ENCODE measurements at regions not wholly inside any gene's neighbourhood (a gene's known extent, or its start where the extent isn't known, plus 50 kb on each side); places are given as distances from the start of the nearest gene placed in this dataset.

DNA sequence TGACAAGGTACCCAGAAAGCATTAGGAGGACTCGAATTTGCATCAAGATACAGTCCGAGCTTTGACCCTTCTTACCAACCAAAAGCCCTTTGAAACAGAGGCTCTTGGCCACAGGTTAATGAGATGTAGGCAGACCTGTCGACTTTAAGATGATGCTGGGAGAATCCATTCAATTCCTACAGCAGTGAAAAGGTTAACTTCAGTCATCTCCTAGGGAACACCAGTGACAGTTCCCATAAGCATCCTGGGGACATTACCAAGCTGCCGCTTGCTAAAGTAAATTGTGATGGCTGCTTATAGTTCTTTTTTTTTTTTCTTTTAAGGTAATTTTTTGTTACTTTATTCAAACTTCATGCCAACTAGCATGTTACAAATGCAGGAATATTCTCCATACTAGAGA, 379.3 kb downstream of the SOX11 start:
- H3K4me2 ChIP-seq (ENCODE audit: low read depth, low read length, poor library complexity, severe bottlenecking), result peak overlapping the region; percentile 20
- H4K20me1 ChIP-seq (ENCODE audit: insufficient read depth, low read depth, low read length), result no peaks in the 10 kb centered on the region
- no peak overlapping the region for H2AFZ ChIP-seq (ENCODE audit: low read length)
- H3K79me2 ChIP-seq (ENCODE audit: low read length), result no peaks in the 10 kb centered on the region
- H3K9me2 ChIP-seq (replicated peaks; ENCODE audit: insufficient read depth, low read length), result no peaks in the 10 kb centered on the region
- H3K27me3 ChIP-seq (ENCODE audit: low read length), result no peaks in the 10 kb centered on the region
- H3K4me3 ChIP-seq (ENCODE audit: low read length), result no peak overlapping the region
- peaks cover 14% of the 10 kb centered on the region for H3K4me1 ChIP-seq (ENCODE audit: low read length)
- no peak overlapping the region for H3K9ac ChIP-seq (ENCODE audit: low read length)
- DNase-seq, result no peak
- no peak overlapping the region for H3K27ac ChIP-seq (ENCODE audit: low read length)
- no peaks in the 10 kb centered on the region for H3K9me3 ChIP-seq (ENCODE audit: low read length)
- H3K36me3 ChIP-seq (ENCODE audit: insufficient read depth, low read length), result no peaks in the 10 kb centered on the region

DNA sequence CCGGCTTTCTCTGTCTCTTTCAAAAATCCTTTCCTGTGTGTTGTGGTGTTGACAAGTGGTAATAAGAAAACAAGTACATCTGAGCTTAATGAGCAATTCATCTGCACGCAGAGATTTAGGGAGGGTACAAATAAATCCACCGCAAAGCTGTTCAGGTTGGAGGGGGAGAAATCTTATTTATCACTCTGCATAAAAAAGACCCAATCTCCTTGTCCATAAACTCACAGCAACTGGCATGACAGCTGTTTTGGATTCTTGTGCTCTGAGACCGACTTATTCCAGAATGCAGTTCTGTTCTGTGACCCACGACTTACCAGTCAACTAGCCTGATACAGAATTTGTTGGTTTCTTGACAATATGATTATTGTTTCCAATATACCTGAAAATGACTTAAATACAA, 380.1 kb downstream of the SOX11 start:
- no peaks in the 10 kb centered on the region for H4K20me1 ChIP-seq (ENCODE audit: insufficient read depth, low read depth, low read length)
- H3K27me3 ChIP-seq (ENCODE audit: low read length), result no peaks in the 10 kb centered on the region
- H2AFZ ChIP-seq (ENCODE audit: low read length), result no peak overlapping the region
- no peak overlapping the region for H3K4me2 ChIP-seq (ENCODE audit: low read depth, low read length, poor library complexity, severe bottlenecking)
- H3K27ac ChIP-seq (ENCODE audit: low read length), result no peak overlapping the region
- no peaks in the 10 kb centered on the region for H3K9me2 ChIP-seq (replicated peaks; ENCODE audit: insufficient read depth, low read length)
- DNase-seq, result no peak
- no peaks in the 10 kb centered on the region for H3K79me2 ChIP-seq (ENCODE audit: low read length)
- no peak overlapping the region for H3K4me3 ChIP-seq (ENCODE audit: low read length)
- H3K4me1 ChIP-seq (ENCODE audit: low read length), result peaks cover 14% of the 10 kb centered on the region
- H3K9ac ChIP-seq (ENCODE audit: low read length), result no peak overlapping the region
- H3K9me3 ChIP-seq (ENCODE audit: low read length), result no peaks in the 10 kb centered on the region
- H3K36me3 ChIP-seq (ENCODE audit: insufficient read depth, low read length), result no peaks in the 10 kb centered on the region

DNA sequence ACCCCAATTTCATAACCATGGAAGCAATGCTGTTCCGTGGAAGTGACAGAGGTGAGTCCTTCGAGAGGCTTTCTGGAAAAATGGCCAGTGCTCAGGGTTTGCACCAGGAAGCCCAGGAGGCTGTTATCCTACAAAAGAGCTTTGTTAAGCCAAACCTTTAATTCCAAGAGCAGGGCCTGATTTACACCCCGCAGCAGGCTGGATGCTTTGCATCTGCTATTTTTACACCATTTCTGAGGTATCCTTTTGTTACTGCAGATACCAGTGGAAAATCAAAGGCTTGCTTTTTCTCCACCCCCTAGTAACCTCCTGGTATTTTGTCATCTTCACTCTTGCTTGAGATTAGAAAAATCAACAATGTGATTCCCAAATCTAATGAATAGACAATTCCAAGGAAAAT, 380.6 kb downstream of the SOX11 start:
- H3K9me2 ChIP-seq (replicated peaks; ENCODE audit: insufficient read depth, low read length), result no peaks in the 10 kb centered on the region
- no peaks in the 10 kb centered on the region for H3K27me3 ChIP-seq (ENCODE audit: low read length)
- H3K4me3 ChIP-seq (ENCODE audit: low read length), result no peak overlapping the region
- H3K9ac ChIP-seq (ENCODE audit: low read length), result no peak overlapping the region
- no peaks in the 10 kb centered on the region for H3K9me3 ChIP-seq (ENCODE audit: low read length)
- H2AFZ ChIP-seq (ENCODE audit: low read length), result no peak overlapping the region
- DNase-seq, result no peak
- no peaks in the 10 kb centered on the region for H4K20me1 ChIP-seq (ENCODE audit: insufficient read depth, low read depth, low read length)
- H3K79me2 ChIP-seq (ENCODE audit: low read length), result no peaks in the 10 kb centered on the region
- peaks cover 15% of the 10 kb centered on the region for H3K4me1 ChIP-seq (ENCODE audit: low read length)
- H3K36me3 ChIP-seq (ENCODE audit: insufficient read depth, low read length), result no peaks in the 10 kb centered on the region
- H3K4me2 ChIP-seq (ENCODE audit: low read depth, low read length, poor library complexity, severe bottlenecking), result no peak overlapping the region
- H3K27ac ChIP-seq (ENCODE audit: low read length), result no peak overlapping the region

DNA sequence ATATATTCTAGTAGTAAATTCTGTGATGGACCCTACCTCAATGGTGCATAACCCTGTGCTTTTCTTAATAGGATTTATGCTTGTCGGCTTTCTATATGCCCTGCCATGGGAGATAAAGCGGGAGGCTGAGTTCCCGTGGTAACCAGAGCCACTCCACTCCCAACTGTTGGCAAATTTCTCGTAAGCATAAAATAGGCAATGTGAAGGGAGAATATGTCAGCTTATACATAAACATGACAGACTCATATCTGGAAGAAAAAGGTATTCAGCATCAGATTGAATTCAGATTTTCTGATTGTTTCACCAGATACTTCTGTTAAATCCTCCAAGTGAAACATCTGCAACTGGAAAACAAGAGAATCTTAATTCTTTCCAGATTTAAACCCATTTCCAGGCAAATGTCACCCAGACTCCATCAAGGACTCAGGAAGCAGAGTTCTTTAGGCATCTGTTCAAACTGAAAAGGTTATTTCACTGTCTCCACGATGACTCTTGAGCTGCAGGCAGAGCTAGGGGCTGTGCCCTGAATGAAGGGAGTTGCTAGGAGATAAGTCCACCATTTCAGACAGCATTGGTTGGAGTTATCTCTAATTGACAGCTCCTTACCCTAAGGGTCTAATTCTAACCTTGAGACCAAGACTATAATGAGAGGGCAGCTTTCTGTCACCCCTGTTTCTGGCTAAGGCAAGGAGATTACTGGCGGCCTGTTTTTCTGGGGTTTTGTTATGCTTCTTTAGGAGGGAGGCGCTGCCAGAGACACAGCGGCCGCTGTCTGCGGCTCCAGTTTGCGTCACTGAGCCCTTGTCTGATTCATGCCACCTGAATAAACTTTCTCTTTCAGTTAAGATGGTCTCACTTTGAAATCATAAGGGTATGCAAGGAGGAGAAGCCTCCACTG, 381.3 kb downstream of the SOX11 start:
- Histone ChIP-seq H3K79me2 (ENCODE audit: low read length) (no peaks in the 10 kb centered on the region), H3K36me3 (ENCODE audit: insufficient read depth, low read length) (no peaks in the 10 kb centered on the region), H3K4me1 (ENCODE audit: low read length) (peaks cover 17% of the 10 kb centered on the region), H3K9ac (ENCODE audit: low read length) (no peak overlapping the region), H3K27ac (ENCODE audit: low read length) (no peak overlapping the region), H3K4me2 (ENCODE audit: low read depth, low read length, poor library complexity, severe bottlenecking) (no peak overlapping the region), H3K4me3 (ENCODE audit: low read length) (no peak overlapping the region), H3K27me3 (ENCODE audit: low read length) (no peaks in the 10 kb centered on the region), H2AFZ (ENCODE audit: low read length) (no peak overlapping the region), H3K9me2 (replicated peaks; ENCODE audit: insufficient read depth, low read length) (no peaks in the 10 kb centered on the region), H4K20me1 (ENCODE audit: insufficient read depth, low read depth, low read length) (no peaks in the 10 kb centered on the region), H3K9me3 (ENCODE audit: low read length) (no peaks in the 10 kb centered on the region)
- no peak for DNase-seq

DNA sequence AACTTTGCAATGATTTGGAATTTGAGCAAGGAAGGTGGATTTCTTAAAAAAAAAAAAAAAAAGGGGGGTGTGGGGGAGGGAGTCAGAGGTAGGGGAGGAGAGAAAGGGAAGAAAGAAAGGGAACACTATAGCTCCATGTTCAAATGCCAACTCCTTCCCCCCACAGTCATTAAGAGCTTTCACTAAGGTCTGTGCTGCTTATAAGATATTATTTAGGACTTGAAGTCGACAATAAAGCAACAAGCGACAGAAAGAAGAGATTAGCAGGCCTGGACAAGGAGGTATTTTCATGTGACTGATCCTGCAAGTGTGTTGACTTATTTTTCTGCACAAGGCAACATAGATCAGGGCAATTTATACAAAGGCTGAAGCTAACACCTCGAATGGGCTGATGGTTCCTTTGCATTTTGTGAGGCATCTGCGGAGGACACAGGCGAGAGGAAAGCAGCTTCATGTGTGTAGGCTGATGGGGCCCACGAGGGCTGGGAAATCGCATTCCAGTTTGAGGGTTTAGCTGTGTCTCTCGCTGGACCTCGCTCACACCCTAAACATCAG, 382.0 kb downstream of the SOX11 start:
- Histone ChIP-seq H3K79me2 (ENCODE audit: low read length) (no peaks in the 10 kb centered on the region), H3K27ac (ENCODE audit: low read length) (no peak overlapping the region), H3K9ac (ENCODE audit: low read length) (no peak overlapping the region), H3K27me3 (ENCODE audit: low read length) (no peaks in the 10 kb centered on the region), H3K4me3 (ENCODE audit: low read length) (no peak overlapping the region), H2AFZ (ENCODE audit: low read length) (no peak overlapping the region), H3K9me3 (ENCODE audit: low read length) (no peaks in the 10 kb centered on the region), H3K9me2 (replicated peaks; ENCODE audit: insufficient read depth, low read length) (no peaks in the 10 kb centered on the region), H3K36me3 (ENCODE audit: insufficient read depth, low read length) (no peaks in the 10 kb centered on the region), H4K20me1 (ENCODE audit: insufficient read depth, low read depth, low read length) (no peaks in the 10 kb centered on the region), H3K4me2 (ENCODE audit: low read depth, low read length, poor library complexity, severe bottlenecking) (no peak overlapping the region), H3K4me1 (ENCODE audit: low read length) (peaks cover 20% of the 10 kb centered on the region)
- DNase-seq, result no peak

DNA sequence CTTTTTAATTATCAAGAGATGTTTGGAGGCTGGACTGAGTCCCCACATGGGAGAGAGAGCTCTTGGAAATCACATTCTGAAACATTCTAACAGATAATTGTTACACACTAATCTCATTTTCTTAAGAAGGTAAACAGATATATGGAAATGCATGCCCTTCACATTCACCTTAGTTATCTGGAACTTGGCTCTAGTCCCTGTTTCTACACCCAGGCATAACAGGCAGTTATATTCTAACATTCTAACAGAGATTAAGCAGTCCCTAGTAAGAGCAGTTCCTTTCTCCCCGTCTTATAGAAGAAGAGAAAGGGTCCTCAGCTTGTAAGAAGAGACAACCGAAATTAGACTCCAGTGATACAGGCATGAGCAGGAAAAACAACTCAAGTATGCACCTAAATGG, 385.4 kb downstream of the SOX11 start:
- no peak overlapping the region for H3K4me3 ChIP-seq (ENCODE audit: low read length)
- H4K20me1 ChIP-seq (ENCODE audit: insufficient read depth, low read depth, low read length), result no peaks in the 10 kb centered on the region
- H3K4me1 ChIP-seq (ENCODE audit: low read length), result peaks cover 16% of the 10 kb centered on the region
- peak overlapping the region; percentile 68; the same call in 1 of the 2 replicates for H2AFZ ChIP-seq (ENCODE audit: low read length)
- H3K27me3 ChIP-seq (ENCODE audit: low read length), result no peaks in the 10 kb centered on the region
- DNase-seq, result no peak
- no peak overlapping the region for H3K9ac ChIP-seq (ENCODE audit: low read length)
- H3K9me2 ChIP-seq (replicated peaks; ENCODE audit: insufficient read depth, low read length), result no peaks in the 10 kb centered on the region
- no peaks in the 10 kb centered on the region for H3K36me3 ChIP-seq (ENCODE audit: insufficient read depth, low read length)
- H3K79me2 ChIP-seq (ENCODE audit: low read length), result no peaks in the 10 kb centered on the region
- no peak overlapping the region for H3K4me2 ChIP-seq (ENCODE audit: low read depth, low read length, poor library complexity, severe bottlenecking)
- no peaks in the 10 kb centered on the region for H3K9me3 ChIP-seq (ENCODE audit: low read length)
- H3K27ac ChIP-seq (ENCODE audit: low read length), result no peak overlapping the region

DNA sequence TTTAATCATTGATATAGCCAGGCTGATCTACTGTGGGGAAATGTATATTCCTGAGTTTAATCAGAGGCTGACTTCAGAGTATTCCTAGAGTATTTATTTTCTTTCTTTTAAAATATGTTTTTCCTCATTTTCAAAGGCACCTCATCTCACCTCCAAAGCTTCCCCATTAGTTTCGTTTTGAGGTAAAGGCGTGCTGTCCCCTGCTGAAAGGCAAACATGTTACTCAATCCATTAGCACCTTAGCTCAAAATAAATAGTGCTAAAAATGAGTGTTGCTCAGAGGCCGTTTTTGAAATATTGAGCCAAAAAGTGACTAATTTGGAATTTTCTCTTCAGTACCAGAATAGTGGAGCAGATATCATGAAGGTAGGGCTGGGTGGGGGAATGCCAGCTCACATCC, 386.2 kb downstream of the SOX11 start:
- no peak for DNase-seq
- Histone ChIP-seq H4K20me1 (ENCODE audit: insufficient read depth, low read depth, low read length) (no peaks in the 10 kb centered on the region), H3K4me2 (ENCODE audit: low read depth, low read length, poor library complexity, severe bottlenecking) (peak overlapping the region; percentile 18), H2AFZ (ENCODE audit: low read length) (peak overlapping the region; percentile 68; the same call in 1 of the 2 replicates), H3K36me3 (ENCODE audit: insufficient read depth, low read length) (no peaks in the 10 kb centered on the region), H3K9me3 (ENCODE audit: low read length) (no peaks in the 10 kb centered on the region), H3K27me3 (ENCODE audit: low read length) (no peaks in the 10 kb centered on the region), H3K79me2 (ENCODE audit: low read length) (no peaks in the 10 kb centered on the region), H3K4me1 (ENCODE audit: low read length) (peaks cover 11% of the 10 kb centered on the region), H3K4me3 (ENCODE audit: low read length) (no peak overlapping the region), H3K27ac (ENCODE audit: low read length) (no peak overlapping the region), H3K9me2 (replicated peaks; ENCODE audit: insufficient read depth, low read length) (no peaks in the 10 kb centered on the region), H3K9ac (ENCODE audit: low read length) (no peak overlapping the region)

DNA sequence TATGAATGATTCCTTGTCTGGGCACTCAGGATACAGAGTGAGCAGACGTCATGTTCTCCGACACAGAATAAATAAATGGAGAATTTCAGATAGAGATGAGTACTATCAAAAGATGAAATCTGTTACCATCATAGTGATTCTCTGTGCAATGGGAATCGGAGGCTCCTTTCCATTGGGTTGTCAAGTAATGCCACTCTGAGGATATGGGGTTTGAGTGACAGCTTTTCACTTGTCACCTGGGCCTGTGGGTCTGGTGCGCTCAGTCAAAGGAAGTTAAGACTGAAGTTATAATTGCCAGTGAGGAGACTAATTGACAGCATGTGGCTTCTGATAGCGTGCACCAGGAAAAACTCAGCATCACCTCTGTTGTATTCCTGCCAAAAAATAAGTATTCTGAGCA, 387.2 kb downstream of the SOX11 start:
- no peak overlapping the region for H3K27ac ChIP-seq (ENCODE audit: low read length)
- no peaks in the 10 kb centered on the region for H4K20me1 ChIP-seq (ENCODE audit: insufficient read depth, low read depth, low read length)
- H3K4me3 ChIP-seq (ENCODE audit: low read length), result no peak overlapping the region
- no peak overlapping the region for H2AFZ ChIP-seq (ENCODE audit: low read length)
- no peak overlapping the region for H3K4me2 ChIP-seq (ENCODE audit: low read depth, low read length, poor library complexity, severe bottlenecking)
- no peaks in the 10 kb centered on the region for H3K36me3 ChIP-seq (ENCODE audit: insufficient read depth, low read length)
- no peaks in the 10 kb centered on the region for H3K9me2 ChIP-seq (replicated peaks; ENCODE audit: insufficient read depth, low read length)
- H3K9ac ChIP-seq (ENCODE audit: low read length), result no peak overlapping the region
- H3K9me3 ChIP-seq (ENCODE audit: low read length), result no peaks in the 10 kb centered on the region
- H3K4me1 ChIP-seq (ENCODE audit: low read length), result peaks cover 11% of the 10 kb centered on the region
- no peaks in the 10 kb centered on the region for H3K27me3 ChIP-seq (ENCODE audit: low read length)
- DNase-seq, result no peak
- no peaks in the 10 kb centered on the region for H3K79me2 ChIP-seq (ENCODE audit: low read length)

Measured in Karpas-422 (cell line).